Sigmoid colon (tissue), 6 donors: ENCODE measurements at regions not wholly inside any gene's neighbourhood (a gene's known extent, or its start where the extent isn't known, plus 50 kb on each side); places are given as distances from the start of the nearest gene placed in this dataset.

Experiments used
- DNase-seq: peaks from one replicate; pipeline ENCODE4 v3.0.0-alpha.2; 2019
- H3K27ac ChIP-seq, 4 donors: fragments of 200-600 bp; sonication (generic); one replicate each; pipeline ENCODE4 v1.5.1; 2016 to 2019; ENCODE audit warnings: mild to moderate bottlenecking in 1 of 4
- H3K27me3 ChIP-seq, 3 donors: fragments of 200-600 bp; sonication (generic); one replicate each; pipeline ENCODE4 v1.5.1; 2019; ENCODE audit warnings: mild to moderate bottlenecking in 1 of 3
- H3K36me3 ChIP-seq, 4 donors: fragments of 200-600 bp; sonication (generic); one replicate each; pipeline ENCODE4 v1.5.1; 2016 to 2019
- H3K4me1 ChIP-seq, 4 donors: fragments of 200-600 bp; sonication (generic); one replicate each; pipeline ENCODE4 v1.5.1; 2017 to 2019
- H3K4me3 ChIP-seq, 4 donors: fragments of 200-600 bp; sonication (generic); one replicate each; pipeline ENCODE4 v1.5.1; 2017 to 2019; ENCODE audit warnings: mild to moderate bottlenecking in 2 of 4, moderate library complexity in 1 of 4
- H3K9me3 ChIP-seq, 4 donors: fragments of 200-600 bp in 3 of 4; sonication (generic) in 3 of 4; one replicate each; pipeline versions ENCODE4 v1.5.1 to v1.6.1; 2013 to 2019
- EP300 ChIP-seq, 4 donors: sonication (generic); formaldehyde crosslinking; IDR thresholded peaks; one replicate each; pipeline ENCODE4 v1.6.1; 2017; ENCODE audit warnings: antibody characterized with exemption in 4 of 4
- POLR2A ChIP-seq, 2 donors: fragments of 450-650 bp; IDR thresholded peaks; one replicate each; pipeline ENCODE4 v1.6.1; 2016; ENCODE audit warnings: antibody characterized with exemption in 2 of 2, mild to moderate bottlenecking in 2 of 2, moderate library complexity in 2 of 2
- POLR2AphosphoS5 ChIP-seq, 4 donors: sonication (generic); formaldehyde crosslinking; IDR thresholded peaks; one replicate each; pipeline ENCODE4 v1.6.1; 2017; ENCODE audit warnings: antibody characterized with exemption in 4 of 4
- WGBS, 2 donors: extraction: QIAGEN DNeasy Blood & Tissue Kit; methylation state at CpG; one replicate each; pipeline ENCODE4 v1.1.7; 2013; 5-methylcytosine and 5-hydroxymethylcytosine counted together
- intact Hi-C: fragments of 100-400 bp; cut with DNase I; formaldehyde crosslinking; loops from one replicate; pipeline ENCODE4 v1.15.1; 2023
- TF ChIP-seq, protein P1 (sequence below), 4 experiments: fragments of 450-650 bp in 3 of 4; fragments of 200-600 bp in 1 of 4; IDR thresholded peaks; one replicate each; pipeline ENCODE4 v1.5.1; 2016 to 2019; ENCODE audit warnings: antibody characterized with exemption in 4 of 4, mild to moderate bottlenecking in 3 of 4, moderate library complexity in 2 of 4
- donor health status: healthy with polysubstance abuse.
- donor health status: healthy.

- Histone ChIP-seq H3K27ac (no peak overlapping the region), H3K36me3 (no peaks in the 10 kb centered on the region), H3K27me3 (no peaks in the 10 kb centered on the region), H3K4me1 (no peaks in the 10 kb centered on the region), H3K9me3 (peaks cover 0 to 7% (median 2%) of the 10 kb centered on the region in 4 donors), H3K4me3 (no peak overlapping the region)
- TF ChIP-seq POLR2A (IDR thresholded peaks at IDR 0.05) (no peak), POLR2AphosphoS5 (IDR thresholded peaks at IDR 0.05) (no peak), EP300 (IDR thresholded peaks at IDR 0.05) (no peak)
- TF ChIP-seq, protein P1, sequence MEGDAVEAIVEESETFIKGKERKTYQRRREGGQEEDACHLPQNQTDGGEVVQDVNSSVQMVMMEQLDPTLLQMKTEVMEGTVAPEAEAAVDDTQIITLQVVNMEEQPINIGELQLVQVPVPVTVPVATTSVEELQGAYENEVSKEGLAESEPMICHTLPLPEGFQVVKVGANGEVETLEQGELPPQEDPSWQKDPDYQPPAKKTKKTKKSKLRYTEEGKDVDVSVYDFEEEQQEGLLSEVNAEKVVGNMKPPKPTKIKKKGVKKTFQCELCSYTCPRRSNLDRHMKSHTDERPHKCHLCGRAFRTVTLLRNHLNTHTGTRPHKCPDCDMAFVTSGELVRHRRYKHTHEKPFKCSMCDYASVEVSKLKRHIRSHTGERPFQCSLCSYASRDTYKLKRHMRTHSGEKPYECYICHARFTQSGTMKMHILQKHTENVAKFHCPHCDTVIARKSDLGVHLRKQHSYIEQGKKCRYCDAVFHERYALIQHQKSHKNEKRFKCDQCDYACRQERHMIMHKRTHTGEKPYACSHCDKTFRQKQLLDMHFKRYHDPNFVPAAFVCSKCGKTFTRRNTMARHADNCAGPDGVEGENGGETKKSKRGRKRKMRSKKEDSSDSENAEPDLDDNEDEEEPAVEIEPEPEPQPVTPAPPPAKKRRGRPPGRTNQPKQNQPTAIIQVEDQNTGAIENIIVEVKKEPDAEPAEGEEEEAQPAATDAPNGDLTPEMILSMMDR (IDR thresholded peaks at IDR 0.05) = no peak
- no peak for DNase-seq
- intact Hi-C loops = no loop called here
Measured at GRCh38 chr5:155353231-155353630, 339.7 kb downstream of the KIF4B start.

- no peak for DNase-seq
- Histone ChIP-seq H3K27ac (no peak overlapping the region), H3K36me3 (no peaks in the 10 kb centered on the region), H3K27me3 (no peaks in the 10 kb centered on the region), H3K4me3 (no peak overlapping the region), H3K9me3 (no peaks in the 10 kb centered on the region), H3K4me1 (no peaks in the 10 kb centered on the region)
- TF ChIP-seq POLR2A (IDR thresholded peaks at IDR 0.05) (no peak), EP300 (IDR thresholded peaks at IDR 0.05) (no peak), POLR2AphosphoS5 (IDR thresholded peaks at IDR 0.05) (no peak)
- TF ChIP-seq, protein P1 (IDR thresholded peaks at IDR 0.05) = no peak
- 67 to 78% methylated on average over 4 of the region's 4 CpGs for WGBS, 2 donors
- intact Hi-C loops = no loop called here
Measured at GRCh38 chr5:155366096-155366495, 352.5 kb downstream of the KIF4B start.

- Histone ChIP-seq H3K9me3 (no peaks in the 10 kb centered on the region), H3K4me3 (no peak overlapping the region), H3K27ac (no peak overlapping the region), H3K4me1 (no peaks in the 10 kb centered on the region), H3K36me3 (no peaks in the 10 kb centered on the region), H3K27me3 (no peaks in the 10 kb centered on the region)
- no peak for DNase-seq
- intact Hi-C loops = no loop called here
- TF ChIP-seq, protein P1 (IDR thresholded peaks at IDR 0.05) = no peak
- no peak for TF ChIP-seq POLR2A (IDR thresholded peaks at IDR 0.05)
- TF ChIP-seq EP300 (IDR thresholded peaks at IDR 0.05) = no peak
- no peak for TF ChIP-seq POLR2AphosphoS5 (IDR thresholded peaks at IDR 0.05)
- 68 to 81% methylated on average over 4 of the region's 4 CpGs for WGBS, 2 donors
Measured at GRCh38 chr5:155367841-155368240, 354.3 kb downstream of the KIF4B start.

- Histone ChIP-seq H3K36me3 (no peaks in the 10 kb centered on the region), H3K4me1 (no peaks in the 10 kb centered on the region), H3K4me3 (no peak overlapping the region), H3K27me3 (no peaks in the 10 kb centered on the region), H3K27ac (no peak overlapping the region), H3K9me3 (peaks cover 0 to 3% (median 0%) of the 10 kb centered on the region in 4 donors)
- DNase-seq = no peak
- WGBS, 2 donors = 68 to 70% methylated on average over 1 of the region's 1 CpG
- intact Hi-C loops = no loop called here
- TF ChIP-seq, protein P1 (IDR thresholded peaks at IDR 0.05) = no peak
- TF ChIP-seq POLR2A (IDR thresholded peaks at IDR 0.05) (no peak), EP300 (IDR thresholded peaks at IDR 0.05) (no peak), POLR2AphosphoS5 (IDR thresholded peaks at IDR 0.05) (no peak)
Measured at GRCh38 chr5:155368490-155368889, 354.9 kb downstream of the KIF4B start.

- TF ChIP-seq POLR2A (IDR thresholded peaks at IDR 0.05) = no peak
- TF ChIP-seq POLR2AphosphoS5 (IDR thresholded peaks at IDR 0.05) = no peak
- TF ChIP-seq, protein P1 (IDR thresholded peaks at IDR 0.05) = no peak
- no peak for TF ChIP-seq EP300 (IDR thresholded peaks at IDR 0.05)
- no peak overlapping the region for H3K4me3 ChIP-seq
- no peaks in the 10 kb centered on the region for H3K4me1 ChIP-seq
- H3K9me3 ChIP-seq = no peaks in the 10 kb centered on the region
- WGBS, 2 donors = 69 to 79% methylated on average over 3 of the region's 3 CpGs
- no peak overlapping the region for H3K27ac ChIP-seq
- no peak for DNase-seq
- H3K27me3 ChIP-seq = no peaks in the 10 kb centered on the region
- intact Hi-C loops = no loop called here
- no peaks in the 10 kb centered on the region for H3K36me3 ChIP-seq
Measured at GRCh38 chr5:155380480-155380879, 366.9 kb downstream of the KIF4B start.
